ENCODE measurements at regions not wholly inside any gene's neighbourhood (a gene's known extent, or its start where the extent isn't known, plus 50 kb on each side); places are given as distances from the start of the nearest gene placed in this dataset.
A peak's percentile ranks its signal among the peaks of the same experiment; 100 is the strongest.
"Not testable (repeated sequence)": the region's sequence is repeated elsewhere in the genome, so short reads cannot be mapped to it uniquely, and the experiment has no call there.

- DNase-seq (ENCODE audit: low read depth) = no peak
Measured at GRCh38 chr10:61612450-61612849, 50.3 kb upstream of the CABCOCO1 start.

- DNase-seq (ENCODE audit: low read depth) = no peak
Measured at GRCh38 chr10:61612009-61612408, 50.7 kb upstream of the CABCOCO1 start.

- DNase-seq (ENCODE audit: low read depth) = no peak
Measured at GRCh38 chr10:61609701-61610100, 53.0 kb upstream of the CABCOCO1 start.

DNA sequence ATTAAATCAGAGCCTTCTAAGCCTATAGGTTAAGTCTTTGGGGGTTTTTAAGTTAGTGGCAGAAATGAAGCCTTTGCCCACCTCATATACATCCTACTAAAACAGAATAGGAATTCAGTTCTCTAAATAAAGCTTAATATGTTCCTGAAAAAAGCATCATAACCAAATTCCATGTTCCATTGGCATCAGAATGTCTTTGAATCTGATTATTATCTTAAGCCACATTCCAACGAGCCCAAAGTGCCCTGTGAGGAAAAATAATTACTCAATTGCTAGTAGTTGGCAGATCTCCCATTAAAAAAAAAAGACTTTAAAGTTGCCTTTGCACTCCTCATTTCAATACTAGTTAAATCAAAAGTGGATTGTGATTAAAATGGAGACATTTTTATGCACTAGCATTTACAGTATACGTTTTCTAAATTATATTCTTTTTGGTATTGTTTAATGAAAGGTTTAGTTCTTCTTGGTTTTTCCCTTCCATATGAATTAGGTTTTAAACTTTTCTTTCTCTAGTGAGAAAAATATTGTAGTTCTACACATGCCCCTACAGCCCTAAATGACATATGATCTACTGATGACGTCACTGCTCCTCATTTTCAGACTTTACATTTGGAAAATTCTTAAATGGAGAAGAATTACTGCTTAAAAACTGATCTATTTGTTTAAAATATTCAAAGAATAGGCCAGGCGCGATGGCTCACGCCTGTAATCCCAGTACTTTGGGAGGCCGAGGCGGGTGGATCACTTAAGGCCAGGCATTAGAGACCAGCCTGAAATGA, 54.3 kb upstream of the CABCOCO1 start:
- DNase-seq (ENCODE audit: low read depth) = no peak

DNA sequence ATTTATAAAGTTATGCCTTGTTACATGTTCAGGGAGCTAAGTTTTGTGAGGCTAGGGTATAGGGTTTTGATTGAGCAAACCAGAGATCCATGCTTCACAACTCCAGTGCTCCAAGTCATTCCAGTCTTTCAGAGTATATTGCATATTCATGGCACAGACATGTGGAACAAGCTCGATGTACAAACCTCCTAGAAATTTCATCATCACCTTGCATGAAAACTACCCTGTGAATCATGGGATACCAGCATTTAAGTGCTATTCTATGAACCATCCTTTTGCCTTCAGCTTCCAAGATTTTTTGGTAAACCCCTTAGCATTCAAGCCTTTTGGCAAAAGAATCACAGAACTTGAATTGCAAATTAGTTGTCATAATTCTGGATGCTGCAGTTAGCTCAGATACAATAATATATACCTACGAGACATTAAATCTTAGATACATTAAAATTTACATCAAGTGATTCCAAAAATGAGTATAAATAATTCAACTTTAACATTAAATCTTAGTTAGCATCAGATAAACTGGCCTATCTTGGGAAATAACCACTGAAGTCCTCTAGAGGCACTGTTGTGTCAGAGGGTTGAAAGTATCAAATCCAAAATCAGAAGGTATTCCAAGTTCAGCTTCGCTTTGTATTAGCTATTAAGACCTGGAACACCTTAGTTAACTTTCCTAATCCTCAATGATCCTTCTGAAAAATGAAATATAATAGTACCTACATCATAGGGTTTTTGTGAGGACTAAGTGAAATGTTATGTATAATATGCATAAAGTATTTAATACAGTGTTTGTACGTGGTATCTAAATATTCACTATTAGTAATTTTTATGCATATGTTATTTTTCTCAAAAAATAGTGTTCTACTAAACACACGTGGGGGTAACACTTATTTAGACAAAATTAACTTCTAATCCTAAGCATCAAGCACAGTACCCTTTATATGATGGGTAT, 55.5 kb upstream of the CABCOCO1 start:
- DNase-seq (ENCODE audit: low read depth) = peak; percentile 16

- DNase-seq (ENCODE audit: low read depth) = no peak
Measured at GRCh38 chr10:61605221-61605620, 57.5 kb upstream of the CABCOCO1 start.

DNA sequence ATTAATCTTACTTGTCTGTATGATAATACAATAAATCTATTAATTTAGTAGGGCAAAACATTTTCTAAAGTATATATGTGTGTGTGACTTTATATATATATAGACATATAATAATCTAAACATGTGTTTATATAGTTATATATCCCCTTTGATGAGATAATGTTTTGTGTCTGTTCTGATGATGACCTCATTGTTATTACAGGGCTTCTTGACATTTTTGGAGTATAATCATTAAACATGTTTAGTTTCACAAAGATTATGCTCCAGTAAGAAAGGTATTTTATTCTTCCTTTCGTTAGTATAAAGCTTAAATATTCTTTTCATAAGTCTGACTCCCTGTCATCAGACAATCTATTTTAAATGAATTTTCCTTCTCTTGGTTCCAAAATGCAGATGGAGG, 62.3 kb upstream of the CABCOCO1 start:
- no peak for DNase-seq (ENCODE audit: low read depth)

DNA sequence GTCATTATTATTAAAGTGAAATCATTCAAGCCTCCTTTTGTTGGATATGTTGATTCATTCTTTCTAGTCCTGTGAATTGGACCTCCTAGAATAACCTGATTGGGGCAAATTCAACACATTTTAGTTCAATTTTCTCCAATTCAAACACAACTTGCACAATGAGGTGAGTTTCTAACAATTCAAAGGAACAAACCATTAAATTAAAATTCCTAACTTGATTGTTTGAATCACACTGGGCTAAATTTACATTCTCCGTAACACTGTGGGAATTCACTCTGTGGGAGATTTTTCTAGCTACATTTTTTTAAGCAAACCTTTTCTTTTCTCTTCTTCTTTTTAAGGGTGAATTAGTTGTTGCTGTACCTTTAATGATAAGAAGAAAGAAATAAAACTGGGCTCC, 68.3 kb upstream of the CABCOCO1 start:
- DNase-seq (ENCODE audit: low read depth) = no peak

- peak; percentile 35 for DNase-seq (ENCODE audit: low read depth)
Measured at GRCh38 chr10:61592581-61592980, 70.1 kb upstream of the CABCOCO1 start.

DNA sequence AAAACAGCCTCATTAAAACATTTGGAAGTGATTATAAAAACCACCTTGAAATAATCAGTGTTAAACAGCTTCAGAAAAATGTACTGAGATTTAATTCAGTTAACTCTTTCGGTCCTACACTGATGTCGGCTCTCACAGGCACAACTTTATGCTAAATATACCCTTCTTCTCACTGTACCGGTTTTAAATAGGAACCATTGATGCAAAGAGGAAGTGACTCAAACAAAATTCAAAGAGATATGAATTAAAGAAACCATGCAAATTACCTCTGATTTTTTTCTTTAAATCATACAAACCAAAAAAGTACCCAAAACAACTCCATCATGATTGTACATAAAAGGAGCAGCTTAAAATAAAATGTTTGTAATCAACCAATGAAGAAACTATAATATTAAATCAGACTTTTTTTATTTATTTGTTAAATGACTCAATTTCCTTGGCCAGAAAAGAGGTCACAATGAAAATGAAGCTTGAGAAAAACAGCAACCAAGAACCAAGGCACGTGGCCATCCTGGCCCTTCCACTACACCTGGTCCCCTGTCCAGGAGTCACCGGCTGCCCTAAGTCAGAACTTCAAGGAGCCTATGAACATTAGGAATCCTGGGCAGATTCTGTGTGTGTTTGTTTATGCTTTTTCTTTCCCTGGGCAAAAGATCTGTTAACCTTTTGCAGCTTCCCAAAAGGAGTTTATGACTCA, 73.0 kb upstream of the CABCOCO1 start:
- DNase-seq (ENCODE audit: low read depth) = no peak

DNA sequence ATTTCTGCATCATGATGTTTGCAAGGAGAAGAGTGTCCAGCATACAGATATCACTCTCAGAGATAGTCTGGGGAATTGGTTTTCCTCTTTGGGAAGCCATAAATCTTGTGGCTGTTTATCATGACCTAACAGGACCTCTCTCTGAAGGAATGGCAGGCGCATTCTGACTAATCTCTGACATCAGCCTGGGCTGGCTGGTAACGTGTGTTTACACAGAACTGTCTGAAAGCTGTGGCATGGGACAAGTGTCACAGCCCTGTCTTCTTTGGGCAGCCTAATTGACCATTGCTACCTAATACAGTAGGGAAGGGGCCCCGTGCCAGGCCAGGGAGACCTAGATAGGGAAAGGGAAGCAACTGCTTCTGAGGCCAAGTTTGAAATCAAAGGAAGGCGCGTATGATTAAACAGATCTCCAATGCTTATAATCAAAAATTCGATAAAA, 73.9 kb upstream of the CABCOCO1 start:
- peak; percentile 6 for DNase-seq (ENCODE audit: low read depth)

GRCh38 chr10:61586829-61587228, 75.9 kb upstream of the CABCOCO1 start:
- DNase-seq (ENCODE audit: low read depth) = no peak

GRCh38 chr10:61580608-61581007, 82.1 kb upstream of the CABCOCO1 start:
- no peak for DNase-seq (ENCODE audit: low read depth)

- not testable (repeated sequence) for DNase-seq (ENCODE audit: low read depth)
Measured at GRCh38 chr10:61570204-61570603, 92.5 kb upstream of the CABCOCO1 start.

GRCh38 chr10:61567729-61568128, 95.0 kb upstream of the CABCOCO1 start:
- DNase-seq (ENCODE audit: low read depth) = no peak

DNA sequence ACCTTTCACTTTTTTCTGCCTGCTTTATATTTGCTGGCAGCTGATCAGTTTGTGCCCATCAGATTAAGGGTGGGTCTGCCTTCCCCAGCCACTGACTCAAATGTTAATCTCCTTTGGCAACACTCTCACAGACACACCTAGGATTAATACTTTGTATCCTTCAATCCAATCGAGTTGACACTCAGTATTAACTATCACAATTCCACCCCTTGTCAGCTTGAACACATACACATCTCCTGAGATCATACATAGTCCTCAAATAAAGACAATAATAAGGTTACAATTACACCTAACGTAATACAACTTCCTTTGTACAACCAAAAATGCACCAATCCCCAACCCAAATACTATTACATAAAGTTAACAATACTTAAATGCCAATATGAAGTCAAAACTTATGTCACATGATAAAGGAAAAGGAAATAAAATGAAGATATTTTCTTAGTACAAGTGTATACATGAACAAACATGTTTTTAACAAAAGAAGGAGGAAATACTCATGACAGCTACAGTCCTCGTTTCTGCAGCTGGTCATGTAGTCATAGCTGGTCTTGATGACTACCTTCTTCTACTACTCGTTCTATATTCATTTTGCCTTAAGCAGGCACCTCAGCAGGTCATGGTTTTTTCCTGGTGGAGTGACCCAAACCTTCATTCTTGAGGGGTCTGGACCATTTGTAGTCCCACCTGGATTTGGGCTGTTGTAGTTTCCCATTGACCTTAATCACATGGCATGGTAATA, 96.7 kb upstream of the CABCOCO1 start:
- no peak for DNase-seq (ENCODE audit: low read depth)

DNA sequence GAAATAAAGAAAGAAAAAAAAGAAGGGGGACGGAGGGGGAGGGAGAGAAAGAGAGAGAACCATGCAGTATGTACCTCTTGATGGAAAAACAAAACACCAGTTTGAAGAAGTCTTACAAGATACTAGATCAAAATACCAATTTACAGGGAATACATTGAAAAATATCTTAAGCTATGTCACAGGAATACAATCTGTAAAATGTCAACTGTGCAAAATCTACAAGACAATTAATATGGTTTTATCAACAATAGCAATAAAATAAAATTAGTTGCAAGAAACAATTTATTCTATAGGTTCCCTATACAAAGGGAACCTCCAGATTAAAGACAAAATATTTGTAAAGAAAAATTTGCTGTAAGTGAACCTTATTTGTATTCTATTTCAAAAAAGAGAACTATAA, 98.3 kb upstream of the CABCOCO1 start:
- no peak for DNase-seq (ENCODE audit: low read depth)

GRCh38 chr10:61559615-61560014, 103.1 kb upstream of the CABCOCO1 start:
- DNase-seq (ENCODE audit: low read depth) = no peak

DNA sequence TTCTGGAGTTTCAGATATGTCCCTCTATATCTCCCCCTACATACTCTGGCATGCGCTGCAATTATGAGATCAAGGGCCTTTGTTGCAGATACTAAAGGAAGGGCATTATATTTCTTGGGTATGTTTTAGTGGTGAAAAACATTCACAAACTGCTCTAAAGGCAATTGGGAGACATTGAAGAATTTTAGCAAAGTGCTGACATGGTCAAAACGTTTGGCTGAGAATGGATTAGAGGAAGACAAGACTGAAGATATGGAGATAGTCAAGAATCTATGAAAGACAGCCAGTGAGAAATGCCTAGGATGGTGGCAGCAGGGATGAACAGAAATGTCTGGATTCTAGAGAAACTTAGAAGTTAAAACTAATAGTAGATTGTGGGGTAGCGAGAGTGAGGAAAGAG, 104.5 kb upstream of the CABCOCO1 start:
- no peak for DNase-seq (ENCODE audit: low read depth)

DNA sequence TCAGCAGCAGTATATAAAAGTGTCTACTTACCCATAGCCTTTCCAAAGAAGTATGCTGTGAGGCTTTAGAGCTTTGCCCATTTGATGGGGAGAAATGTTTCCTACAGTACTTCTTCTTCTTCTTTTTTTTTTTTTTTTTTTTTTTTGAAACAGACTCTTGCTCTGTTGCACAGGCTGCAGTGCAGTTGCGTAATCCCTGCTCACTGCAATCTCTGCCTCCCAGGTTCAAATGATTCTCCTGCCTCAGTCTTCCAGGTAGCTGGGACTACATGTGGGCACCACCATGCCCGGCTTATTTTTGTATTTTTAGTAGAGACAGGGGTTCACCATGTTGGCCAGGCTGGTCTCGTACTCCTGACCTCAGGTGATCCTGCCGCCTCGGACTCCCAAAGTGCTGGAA, 101.7 kb upstream of the TMEM26 start:
- no peak for DNase-seq (ENCODE audit: low read depth)

GRCh38 chr10:61549861-61550260, 96.7 kb upstream of the TMEM26 start:
- DNase-seq (ENCODE audit: low read depth) = no peak

All from LHCN-M2 (cell line).